ENCODE measurements at regions not wholly inside any gene's neighbourhood (a gene's known extent, or its start where the extent isn't known, plus 50 kb on each side); places are given as distances from the start of the nearest gene placed in this dataset.
"Not testable (repeated sequence)": the region's sequence is repeated elsewhere in the genome, so short reads cannot be mapped to it uniquely, and the experiment has no call there.

DNA sequence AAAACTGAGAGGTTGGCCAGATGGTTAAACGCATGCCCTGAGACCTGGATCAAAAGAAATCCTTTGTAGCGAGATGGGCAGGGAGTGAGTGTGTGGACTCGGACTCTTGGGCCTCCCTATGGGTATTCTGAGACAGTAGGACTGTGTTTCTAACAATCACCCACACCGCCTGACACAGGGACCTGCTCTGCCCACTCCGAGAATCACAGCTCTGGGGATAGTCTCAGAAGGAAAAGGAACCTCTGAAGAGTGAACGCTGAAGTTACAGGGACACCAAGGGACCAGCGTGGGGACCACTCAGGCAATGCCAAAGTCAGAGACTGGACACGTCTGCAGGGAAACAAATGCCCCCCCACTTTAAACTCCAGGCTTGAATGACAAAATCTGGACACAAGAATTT is 242.1 kb upstream of the TCERG1L start:
- no peak for DNase-seq (ENCODE audit: insufficient read length, low spot score)
- no peak for FAIRE-seq
- TF ChIP-seq POLR2A (IDR thresholded peaks at IDR 0.05; ENCODE audit: low read depth, low read length), result no peak

- FAIRE-seq, result no peak
- no peak for TF ChIP-seq POLR2A (IDR thresholded peaks at IDR 0.05; ENCODE audit: low read depth, low read length)
- DNase-seq (ENCODE audit: insufficient read length, low spot score), result no peak
Observed at GRCh38 chr10:131554821-131555220, 243.3 kb upstream of the TCERG1L start.

DNA sequence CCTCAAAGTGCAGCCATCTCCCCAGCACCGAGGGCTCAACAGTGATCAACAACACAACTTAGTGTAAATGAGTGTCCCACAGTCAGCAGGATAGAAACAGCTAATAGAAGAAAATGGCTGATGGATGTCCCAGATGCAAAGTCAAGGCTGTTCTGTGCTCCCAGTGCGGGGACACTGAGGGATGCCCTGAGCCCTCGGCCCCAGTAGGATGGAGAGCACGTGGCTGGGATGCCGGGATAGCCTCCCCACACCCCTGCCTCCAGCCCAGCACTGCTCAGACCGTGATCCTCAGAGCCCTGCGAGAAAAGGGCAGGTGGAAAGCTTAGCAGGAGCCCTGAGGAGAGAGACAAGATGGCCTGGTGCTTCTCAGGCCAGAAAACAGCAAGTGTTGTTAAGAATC is 243.9 kb upstream of the TCERG1L start:
- TF ChIP-seq POLR2A (IDR thresholded peaks at IDR 0.05; ENCODE audit: low read depth, low read length), result no peak
- no peak for DNase-seq (ENCODE audit: insufficient read length, low spot score)
- no peak for FAIRE-seq

DNA sequence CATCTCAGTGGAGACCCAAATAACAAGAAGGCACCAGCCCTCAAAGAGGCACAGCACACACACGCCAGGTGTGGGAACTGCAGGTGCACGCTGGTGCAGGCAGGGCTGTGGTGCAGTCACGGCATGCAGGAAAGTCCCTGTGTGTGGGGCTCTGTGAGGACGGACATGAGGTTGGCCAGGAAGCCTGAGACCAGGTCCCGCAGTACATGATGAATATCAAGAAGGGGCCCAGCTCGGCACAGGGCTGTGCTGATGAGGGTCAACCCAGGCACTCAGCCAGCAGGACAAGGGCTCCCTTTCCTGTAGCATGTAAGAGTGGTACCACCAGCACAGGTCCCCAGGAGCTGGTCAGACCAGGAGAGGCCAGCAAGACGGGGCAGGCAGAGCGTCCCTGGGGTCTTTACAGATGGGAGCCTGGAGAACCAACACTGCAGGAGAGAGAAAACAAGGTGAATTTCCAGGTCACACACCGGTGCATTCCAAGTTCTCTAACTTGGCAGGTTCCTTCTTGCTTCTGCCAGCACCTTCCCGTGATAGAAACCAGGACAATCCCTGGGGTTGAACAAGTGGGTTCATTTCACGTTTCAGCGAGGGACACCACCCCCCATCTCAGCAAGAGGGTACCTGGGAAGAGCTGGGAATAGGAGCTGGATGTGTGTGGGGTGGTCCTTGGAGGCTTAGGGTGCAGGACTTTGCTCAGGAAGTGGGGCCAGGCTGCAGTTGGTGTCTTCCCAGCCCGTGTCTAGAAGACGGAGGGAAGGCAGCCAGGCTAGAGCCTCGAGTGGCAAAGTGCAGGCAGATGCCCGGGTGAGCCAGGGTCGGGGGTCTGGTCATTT is 244.8 kb upstream of the TCERG1L start:
- DNase-seq (ENCODE audit: insufficient read length, low spot score), result no peak
- FAIRE-seq, result no peak
- TF ChIP-seq POLR2A (IDR thresholded peaks at IDR 0.05; ENCODE audit: low read depth, low read length), result no peak

DNA sequence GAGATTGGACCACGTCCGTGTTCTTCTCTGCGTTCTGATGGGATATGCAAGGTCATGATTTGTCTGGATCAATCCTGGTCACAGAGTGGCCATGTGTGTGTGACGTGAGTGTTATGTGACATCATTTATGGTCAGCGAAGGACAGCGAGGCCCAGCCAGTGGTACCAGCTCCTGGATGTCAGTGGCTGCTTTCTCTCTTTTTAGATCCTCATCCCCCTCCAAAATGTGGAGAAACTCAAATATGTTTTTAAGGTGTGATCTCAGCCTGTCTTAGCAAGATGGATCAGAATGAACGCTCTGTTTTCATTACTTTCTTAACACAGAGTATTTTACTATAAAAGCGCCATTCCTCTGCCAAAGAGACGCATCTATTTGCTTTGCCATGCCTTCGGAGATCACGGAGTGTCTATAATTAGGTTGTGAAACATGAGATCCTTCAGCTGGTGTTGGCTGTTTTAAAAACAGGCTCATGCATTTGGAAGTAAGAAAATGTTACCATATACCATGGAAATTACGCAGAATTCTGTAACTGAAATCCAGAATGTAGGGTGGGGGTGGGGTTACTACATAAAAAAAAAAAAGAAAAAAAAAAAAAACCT is 245.5 kb upstream of the TCERG1L start:
- no peak for TF ChIP-seq POLR2A (IDR thresholded peaks at IDR 0.05; ENCODE audit: low read depth, low read length)
- no peak for FAIRE-seq
- no peak for DNase-seq (ENCODE audit: insufficient read length, low spot score)

GRCh38 chr10:131557956-131558355 is 246.4 kb upstream of the TCERG1L start:
- FAIRE-seq; DNase-seq (ENCODE audit: insufficient read length, low spot score): not testable (repeated sequence)

- no peak for FAIRE-seq
- DNase-seq (ENCODE audit: insufficient read length, low spot score), result no peak
- no peak for TF ChIP-seq POLR2A (IDR thresholded peaks at IDR 0.05; ENCODE audit: low read depth, low read length)
Observed at GRCh38 chr10:131559450-131559911, 248.0 kb upstream of the TCERG1L start.

GRCh38 chr10:131560166-131560565 is 248.6 kb upstream of the TCERG1L start:
- no peak for FAIRE-seq
- TF ChIP-seq POLR2A (IDR thresholded peaks at IDR 0.05; ENCODE audit: low read depth, low read length), result no peak
- DNase-seq (ENCODE audit: insufficient read length, low spot score), result no peak

GRCh38 chr10:131560706-131561355 is 249.3 kb upstream of the TCERG1L start:
- no peak for FAIRE-seq
- TF ChIP-seq POLR2A (IDR thresholded peaks at IDR 0.05; ENCODE audit: low read depth, low read length), result no peak
- no peak for DNase-seq (ENCODE audit: insufficient read length, low spot score)

DNA sequence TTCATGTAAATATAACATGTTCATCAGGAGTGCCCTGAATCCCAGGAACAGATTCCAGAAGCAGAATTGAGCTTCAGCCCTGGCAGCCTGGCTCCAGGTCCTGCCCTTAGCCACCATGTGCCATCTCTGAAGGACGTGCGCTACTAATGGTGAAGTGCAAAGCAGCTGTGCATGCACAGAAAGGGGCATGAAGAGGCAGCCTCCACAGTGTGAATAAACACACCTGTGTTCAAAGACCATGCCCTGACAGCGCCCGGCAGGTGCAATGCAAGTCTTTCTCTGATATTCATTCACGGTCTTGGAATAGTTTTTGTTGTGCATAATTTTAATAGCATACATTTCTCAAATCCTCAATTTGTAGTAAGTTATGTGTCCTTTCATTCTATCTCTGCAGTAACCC is 250.4 kb upstream of the TCERG1L start:
- DNase-seq (ENCODE audit: insufficient read length, low spot score), result no peak
- no peak for TF ChIP-seq POLR2A (IDR thresholded peaks at IDR 0.05; ENCODE audit: low read depth, low read length)
- no peak for FAIRE-seq

DNA sequence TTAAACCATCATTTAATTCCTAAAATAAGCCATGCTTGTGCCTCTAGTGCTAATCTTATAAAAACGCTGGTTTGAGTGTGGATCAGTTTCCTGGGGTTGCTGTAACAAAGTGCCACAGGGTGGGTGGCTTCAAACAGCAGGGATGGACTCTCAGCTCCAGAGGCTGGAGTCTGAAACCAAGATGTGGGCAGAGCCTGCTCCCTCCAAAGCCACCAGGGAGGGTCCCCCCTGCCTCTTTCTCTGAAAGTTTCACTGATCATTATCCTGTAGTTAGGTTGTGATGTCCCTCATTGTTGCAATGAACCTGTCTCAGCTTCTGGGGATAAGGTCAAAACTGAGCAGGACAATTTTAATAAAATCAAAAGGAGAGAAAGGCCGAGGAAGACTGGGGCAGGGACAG is 251.9 kb upstream of the TCERG1L start:
- DNase-seq (ENCODE audit: insufficient read length, low spot score) (no peak), FAIRE-seq (no peak)
- TF ChIP-seq POLR2A (IDR thresholded peaks at IDR 0.05; ENCODE audit: low read depth, low read length), result no peak

- no peak for DNase-seq (ENCODE audit: insufficient read length, low spot score)
- FAIRE-seq, result no peak
- no peak for TF ChIP-seq POLR2A (IDR thresholded peaks at IDR 0.05; ENCODE audit: low read depth, low read length)
Observed at GRCh38 chr10:131567279-131568162, 256.0 kb upstream of the TCERG1L start.

DNA sequence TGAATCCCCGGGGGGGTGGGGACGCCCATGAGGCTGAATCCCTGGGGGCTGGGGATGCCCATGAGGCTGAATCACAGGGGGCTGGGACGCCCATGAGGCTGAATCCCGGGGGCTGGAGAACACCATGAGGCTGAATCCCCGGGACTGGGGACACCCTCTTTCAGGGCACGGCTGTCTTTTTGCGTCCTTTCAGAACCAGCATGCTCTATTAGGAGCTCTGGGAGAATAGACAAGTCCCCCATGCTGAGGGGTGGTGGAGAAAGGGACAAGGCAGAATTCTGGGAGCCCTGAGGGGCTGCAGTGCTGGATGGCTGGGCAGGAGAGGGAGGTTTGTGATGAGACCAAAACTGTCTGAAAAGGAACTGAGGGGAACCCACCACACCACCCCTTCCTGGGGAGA is 257.3 kb upstream of the TCERG1L start:
- FAIRE-seq (no peak), DNase-seq (ENCODE audit: insufficient read length, low spot score) (no peak)
- TF ChIP-seq POLR2A (IDR thresholded peaks at IDR 0.05; ENCODE audit: low read depth, low read length), result no peak
